NCI-H1048 (cell line): ENCODE measurements at regions not wholly inside any gene's neighbourhood (a gene's known extent, or its start where the extent isn't known, plus 50 kb on each side); places are given as distances from the start of the nearest gene placed in this dataset.

Experiments
- DNase-seq: peaks from one replicate; lab custom pipeline; 2025; lab: John Stamatoyannopoulos, UW

DNA sequence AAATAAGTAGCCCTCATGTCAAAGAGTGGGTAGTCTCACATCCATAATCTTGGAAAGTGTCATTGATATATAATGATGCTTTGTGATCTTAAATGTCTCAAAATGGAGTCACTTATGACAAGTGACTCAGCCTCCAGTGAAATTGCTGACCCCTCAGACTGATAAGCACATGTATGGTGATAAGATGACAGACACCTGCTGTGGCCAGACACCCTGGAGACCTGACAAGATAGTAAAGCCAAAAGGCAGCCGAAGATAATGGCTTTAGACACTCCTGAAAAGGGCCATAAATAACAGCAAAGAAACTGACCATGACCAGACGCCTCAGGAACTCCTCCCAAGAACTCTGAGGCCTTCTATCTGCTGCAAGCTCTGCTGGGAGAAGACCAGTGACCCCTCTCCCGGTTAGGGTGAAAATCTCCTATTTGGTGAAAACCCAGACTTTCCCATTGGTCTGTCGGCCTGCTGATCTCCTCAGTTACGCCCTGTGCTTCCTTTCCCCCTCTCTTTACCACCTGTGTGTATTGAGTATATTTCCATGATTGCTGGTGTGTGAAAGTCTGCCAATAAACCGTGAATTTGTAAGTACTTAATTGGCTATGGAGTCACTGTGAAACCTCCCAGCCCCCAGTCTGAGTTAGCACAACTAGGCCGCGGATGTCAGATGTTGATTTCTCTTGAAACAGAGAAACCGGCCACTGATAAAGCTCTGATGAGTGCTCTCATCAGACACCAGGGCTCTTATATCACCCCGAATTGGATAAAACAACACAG lies 226.7 kb upstream of the MYOCD start:
- no peak for DNase-seq

DNA sequence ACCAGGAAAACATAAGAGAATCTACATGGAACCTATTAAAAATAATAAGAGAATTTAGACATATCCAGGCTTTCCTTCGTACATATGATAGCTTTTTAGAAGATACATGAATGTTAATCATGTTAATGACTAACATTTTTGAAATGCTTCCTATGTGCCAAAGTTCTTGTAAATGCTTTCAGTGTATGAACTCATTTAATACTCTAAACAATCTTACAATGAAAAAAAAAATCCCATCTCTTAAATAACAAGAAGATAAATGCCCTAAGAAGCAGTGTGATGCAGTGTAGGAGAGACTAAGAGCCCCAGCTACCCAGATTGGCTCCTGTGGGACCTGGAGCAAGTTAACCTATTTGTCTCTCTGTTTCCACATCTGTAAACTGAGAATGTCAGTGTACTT lies 220.4 kb upstream of the MYOCD start:
- DNase-seq = no peak

DNA sequence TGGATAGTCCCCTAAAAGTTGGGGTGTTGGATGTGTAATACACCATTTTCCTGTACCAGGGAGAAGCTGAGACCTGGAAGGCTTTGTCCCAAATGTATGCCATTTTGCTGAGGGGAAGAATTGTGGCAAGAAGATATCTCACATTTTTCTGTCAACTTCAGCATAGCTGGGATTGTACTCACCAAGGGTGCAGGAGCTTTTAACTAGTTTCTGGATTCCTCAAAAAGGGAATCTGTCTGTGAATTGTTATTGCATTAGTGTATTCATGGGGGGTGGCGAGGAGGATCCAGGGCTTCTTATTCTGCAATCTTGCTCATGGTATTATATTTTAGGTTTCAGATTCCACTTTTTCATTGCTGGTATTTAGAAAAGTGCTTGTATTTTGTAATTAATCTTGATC lies 208.2 kb upstream of the MYOCD start:
- DNase-seq = no peak

DNA sequence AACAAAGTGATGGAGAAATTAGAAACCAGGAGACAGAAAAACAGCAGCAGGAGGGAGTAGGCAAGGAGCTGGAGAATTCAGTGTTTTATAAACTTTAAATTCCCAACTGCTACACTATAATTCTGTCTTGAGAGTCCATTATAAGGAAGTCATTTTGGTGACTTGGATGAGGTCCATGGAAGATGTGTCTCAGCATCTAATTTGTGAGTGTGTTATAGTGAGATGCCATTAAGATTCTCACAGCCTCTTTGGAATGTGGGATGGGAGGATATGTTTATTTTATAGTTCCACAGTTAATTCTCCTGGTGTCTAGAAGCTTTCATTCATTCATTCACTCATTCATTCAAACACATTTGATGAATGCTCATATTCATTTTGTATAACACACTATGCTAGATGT lies 206.0 kb upstream of the MYOCD start:
- no peak for DNase-seq

DNA sequence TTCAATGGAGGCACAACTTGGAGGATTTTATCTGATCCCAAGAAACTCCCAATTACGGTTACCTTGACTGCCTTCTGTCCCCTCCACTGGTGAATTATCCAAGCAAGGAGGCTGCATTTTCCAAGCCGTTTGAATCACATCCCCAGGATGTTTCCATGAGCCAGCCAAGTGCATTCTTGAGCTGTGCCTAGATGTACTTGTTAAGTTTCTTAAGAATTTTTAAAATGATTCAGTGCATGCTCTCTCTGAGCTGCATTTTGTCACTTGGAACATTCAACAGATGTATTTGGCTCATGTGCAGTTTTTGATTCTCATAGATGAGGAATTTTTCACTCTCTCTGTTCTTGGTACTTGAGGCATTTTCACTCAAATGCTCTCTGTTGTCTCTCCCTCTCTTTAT lies 202.6 kb upstream of the MYOCD start:
- no peak for DNase-seq

DNA sequence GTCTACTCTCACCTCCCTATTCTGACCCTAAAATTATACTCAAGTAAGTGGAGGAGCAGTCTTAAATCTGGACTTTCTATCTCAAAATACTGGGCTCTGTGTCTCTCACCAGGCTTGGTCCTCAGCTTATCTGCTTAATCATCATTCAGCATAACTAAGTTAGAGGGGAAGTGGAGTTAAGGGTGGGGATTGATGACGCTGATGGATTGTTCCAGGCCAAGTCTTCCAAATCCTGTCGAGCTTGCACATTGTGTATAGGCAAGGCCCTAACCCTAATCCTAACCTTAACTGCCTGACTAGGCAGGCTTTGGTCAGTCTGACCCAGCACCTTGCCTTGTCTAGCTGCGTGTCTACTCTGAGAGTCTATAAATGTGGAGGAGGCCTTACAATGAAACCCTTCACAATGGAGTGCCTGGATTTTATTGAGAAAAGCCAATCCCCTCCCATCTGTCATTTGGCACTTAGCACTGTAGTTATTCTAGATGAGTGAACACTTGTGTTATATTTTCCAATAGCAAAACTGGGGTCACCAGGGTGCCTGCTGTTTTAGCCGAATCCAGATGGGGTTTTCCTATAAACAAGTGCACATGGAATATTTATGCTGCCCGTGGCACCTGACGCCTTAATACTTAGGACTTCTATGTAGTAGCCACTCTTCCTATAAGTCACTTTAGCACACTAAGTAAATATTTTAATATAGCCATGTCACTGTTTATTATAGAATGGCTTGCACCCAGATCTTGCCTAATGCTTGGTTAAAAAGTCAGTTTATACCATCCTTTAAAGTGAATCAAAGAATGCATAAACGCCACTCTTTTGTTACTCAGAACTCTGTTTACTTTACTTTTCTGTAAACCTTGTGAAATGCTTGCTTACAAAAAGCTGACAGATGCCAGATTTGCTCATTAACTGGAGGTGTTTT lies 193.2 kb upstream of the MYOCD start:
- no peak for DNase-seq

DNA sequence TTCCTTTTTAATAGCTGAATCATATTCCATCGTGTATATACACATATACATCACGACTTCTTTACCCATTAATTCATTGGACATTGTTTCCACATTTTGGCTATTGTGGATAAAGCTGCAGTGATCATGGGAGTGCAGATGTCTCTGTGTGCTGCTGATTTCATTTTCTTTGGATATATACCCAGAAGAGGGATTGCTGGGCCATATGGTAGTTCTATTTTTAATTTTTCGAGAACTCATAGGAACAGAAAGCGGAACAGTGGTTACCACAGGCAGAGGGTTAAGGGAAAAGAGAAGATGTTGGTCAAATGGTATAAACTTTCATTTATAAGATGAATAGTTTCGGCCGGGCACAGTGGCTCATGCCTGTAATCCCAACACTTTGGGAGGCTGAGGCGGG lies 187.4 kb upstream of the MYOCD start:
- DNase-seq = no peak

DNA sequence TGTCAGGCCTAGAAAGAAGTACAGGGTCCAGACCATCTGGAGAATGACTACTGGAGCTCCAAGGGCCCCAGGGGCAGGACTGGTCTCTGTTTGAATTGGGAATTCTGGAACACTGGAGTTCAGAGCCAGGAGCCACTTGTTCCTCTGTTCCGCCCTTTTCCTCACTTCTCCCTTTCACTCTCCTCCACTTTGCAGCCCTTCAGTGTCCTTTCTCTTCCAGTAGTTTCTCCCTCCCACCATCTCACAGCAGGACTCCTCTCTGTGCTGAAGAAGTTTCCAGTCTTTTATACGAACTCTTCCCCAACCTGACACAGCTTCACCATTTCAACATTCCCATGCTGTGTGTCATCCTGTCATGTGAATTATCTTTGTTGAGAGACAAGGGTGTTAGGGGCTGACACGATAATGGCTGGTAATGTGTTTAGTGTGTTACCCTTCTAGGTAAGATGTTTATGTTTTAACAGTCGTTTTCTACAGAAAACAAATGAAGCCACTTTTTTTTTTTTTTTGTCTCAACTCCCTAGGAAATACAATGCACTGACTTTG lies 180.3 kb upstream of the MYOCD start:
- no peak for DNase-seq

DNA sequence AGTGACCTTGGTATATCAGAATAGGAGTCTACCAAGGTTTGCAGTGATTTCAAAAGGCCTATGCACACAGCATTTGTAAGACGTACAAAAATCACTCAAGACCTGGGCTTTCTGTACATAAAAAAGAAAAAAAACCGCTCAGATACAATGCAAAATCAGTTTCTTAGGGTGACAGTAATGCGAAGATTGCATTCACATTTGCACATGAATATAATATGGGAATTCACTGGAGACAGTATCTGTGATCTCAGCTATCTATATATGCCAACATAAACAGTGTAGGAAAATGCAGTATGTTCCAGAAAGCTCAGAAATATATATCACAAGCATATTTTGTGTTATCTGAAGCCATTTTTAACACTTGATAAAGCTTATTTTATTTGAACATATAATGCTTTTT lies 176.4 kb upstream of the MYOCD start:
- DNase-seq = no peak

DNA sequence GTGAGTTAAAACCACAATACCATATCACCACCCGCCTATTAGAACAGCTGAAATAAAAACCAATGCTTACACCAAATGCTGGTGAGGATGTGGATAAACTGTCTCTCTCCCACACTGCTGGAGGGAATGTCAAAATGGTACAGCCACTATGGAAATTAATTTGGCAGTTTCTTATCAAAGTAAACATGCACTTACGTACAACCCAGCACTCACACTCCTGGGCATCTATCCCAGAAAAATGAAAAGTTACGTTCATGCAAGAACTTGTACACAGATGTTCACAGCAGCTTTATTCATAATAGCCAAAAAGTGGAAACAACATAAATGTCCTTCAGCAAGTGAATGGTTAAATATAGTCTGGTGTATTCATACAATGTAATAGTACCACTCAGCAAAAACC lies 173.2 kb upstream of the MYOCD start:
- no peak for DNase-seq

DNA sequence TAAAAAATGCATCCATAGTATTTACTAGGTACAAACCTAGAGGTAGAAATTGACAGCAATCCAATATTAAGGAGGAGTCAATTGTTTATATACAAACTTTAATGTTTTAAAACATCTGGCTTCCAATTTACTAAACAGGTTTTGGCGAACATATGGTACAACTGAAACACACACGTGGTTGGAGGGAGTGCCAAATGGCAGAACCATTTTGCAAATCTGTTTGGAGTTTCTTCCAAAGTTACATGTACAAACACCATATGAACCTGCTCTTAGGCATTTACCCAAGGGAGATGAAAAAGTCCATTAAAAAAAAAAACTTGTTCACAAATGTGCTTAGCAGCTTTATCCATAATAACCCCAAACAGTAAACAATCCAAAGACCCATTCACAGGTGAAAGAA lies 159.8 kb upstream of the MYOCD start:
- DNase-seq = no peak

DNA sequence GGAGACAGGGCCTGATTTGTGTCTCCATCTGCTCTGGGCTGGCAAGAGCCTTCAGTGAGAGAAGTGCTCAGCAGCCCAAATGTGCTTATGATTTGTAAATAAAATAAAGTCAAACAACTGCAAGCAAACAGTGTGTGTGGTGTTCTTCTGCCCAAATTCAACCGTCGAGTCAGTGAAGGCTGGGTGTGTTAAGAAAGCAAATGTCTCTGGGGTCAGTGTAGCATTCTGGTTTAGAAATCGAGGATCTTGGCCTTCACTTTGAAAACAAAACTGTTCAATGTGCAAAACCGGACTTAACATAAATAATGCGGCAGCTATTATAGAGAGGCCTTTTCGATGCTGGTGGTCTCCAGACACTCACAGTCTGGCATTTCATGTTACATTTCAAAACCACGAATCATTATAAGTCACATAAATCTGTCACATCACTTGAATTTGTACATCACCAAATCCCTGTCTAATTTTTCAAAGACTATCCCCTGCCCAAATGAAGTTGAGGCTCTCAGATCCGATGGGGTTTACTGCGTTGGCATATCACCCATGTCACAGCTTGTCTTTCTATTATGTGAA lies 158.6 kb upstream of the MYOCD start:
- DNase-seq = no peak

DNA sequence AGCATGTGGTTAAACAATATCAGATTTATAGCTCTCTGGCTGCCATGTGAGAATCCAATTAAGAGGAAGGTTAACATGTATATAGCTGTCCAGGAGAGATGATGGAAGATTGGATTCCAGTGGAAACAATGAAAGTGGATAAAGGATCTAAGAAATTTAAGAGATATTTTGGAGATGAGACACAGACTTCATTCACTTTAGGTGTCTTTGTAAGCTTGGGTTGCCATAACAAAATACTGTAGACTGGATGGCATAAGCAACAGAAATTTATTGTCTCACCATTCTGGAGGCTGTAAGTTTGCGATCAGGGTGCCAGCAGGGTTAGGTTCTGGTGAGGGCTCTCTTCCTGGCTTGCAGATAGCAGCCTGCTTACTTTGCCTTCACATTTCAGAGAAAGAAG lies 155.9 kb upstream of the MYOCD start:
- DNase-seq = no peak

DNA sequence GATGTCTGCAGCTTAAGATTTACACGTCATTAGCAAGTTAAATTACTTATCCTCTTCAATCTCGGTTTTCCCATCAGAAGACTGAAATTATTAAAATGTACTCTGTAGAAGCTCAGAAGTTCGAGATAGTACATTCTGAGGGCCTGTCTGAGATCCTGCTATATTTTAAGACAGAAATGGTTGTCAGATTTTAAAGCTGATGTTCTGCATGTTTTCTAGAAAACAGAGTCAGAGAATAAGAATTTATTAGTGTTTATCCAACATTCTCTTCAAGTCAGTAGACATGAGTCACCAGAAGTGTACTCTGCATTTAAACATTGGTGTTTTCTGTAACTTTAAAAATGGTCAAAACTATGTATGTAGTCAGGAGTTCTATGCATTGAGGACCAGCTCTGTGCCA lies 155.2 kb upstream of the MYOCD start:
- DNase-seq = no peak

DNA sequence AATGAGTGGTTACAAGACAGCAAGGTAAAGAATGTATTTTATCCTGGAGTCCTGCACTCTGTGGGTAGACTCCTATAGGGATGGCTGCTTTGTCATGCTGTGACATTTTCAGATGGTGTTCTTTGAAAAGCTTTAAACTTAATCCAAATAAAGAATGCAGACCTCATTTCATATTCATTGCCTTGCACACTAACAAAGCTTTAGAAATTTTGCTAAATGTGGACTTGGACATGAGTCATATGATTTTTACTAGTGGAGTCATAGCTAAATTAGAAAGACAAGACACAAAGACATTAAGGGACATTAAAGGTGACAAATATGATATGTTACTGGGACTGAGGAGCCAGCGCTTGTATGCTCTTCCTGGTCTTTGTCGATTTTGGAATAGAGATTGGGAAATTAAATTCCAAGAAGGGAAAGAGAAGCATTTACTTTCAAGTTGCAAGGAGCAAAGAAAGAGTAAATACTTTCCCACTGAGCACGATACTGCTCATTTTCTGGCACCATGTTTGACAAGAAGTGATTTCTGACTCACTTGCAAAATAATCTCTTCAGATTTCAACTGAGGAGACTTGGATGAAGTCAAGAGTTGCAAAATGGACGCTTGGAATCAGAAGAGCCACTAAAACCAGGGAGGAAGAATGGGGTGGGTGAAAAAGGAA lies 152.9 kb upstream of the MYOCD start:
- DNase-seq = no peak

DNA sequence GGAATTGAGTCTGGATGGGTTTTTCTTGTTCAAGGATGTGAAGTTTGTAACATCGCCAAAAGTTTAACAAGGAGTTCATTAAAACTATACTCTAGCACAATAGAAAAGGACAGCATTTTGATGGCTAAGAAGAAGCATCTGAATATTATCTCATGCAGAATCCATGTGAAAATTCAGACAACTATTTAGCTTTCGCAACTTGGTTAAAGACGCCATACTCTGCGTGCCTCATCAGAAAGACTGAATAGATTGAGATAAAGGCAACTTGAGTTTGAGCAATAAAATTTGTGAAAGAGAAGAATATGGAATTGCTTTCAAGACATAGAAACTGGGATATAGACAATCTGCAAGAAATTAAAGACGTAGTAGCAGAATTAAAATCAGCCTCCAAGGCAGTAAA lies 151.1 kb upstream of the MYOCD start:
- DNase-seq = no peak

DNA sequence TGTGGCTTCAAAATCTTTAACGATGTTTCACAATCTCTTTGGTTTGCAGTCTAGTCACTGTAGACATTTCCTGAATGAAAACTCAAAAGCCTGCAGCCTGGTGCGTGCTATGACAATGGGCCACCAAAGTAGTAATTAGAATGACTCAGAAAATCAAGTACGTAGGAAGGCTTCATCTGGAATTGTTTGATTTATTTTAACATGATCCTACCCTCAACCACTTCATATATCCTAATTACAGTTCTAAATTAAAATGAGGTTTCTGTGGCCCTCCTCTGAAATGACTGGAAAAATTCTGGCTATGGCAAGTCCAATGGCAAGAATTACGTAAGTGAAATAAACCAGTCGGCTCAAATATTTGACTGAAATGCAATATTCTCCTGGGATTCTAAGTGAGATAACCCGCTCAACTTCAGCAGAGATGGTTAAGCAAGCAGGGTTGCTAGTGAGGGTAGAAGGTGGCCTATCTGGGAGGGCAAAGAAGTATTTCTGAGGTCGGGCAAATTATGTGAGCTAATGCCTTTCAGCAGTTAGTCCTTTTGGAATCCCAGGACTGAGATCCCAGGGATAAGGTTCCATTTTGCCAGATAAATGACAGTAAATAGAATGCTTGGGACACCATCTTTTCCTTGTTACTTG lies 145.6 kb upstream of the MYOCD start:
- DNase-seq = no peak

DNA sequence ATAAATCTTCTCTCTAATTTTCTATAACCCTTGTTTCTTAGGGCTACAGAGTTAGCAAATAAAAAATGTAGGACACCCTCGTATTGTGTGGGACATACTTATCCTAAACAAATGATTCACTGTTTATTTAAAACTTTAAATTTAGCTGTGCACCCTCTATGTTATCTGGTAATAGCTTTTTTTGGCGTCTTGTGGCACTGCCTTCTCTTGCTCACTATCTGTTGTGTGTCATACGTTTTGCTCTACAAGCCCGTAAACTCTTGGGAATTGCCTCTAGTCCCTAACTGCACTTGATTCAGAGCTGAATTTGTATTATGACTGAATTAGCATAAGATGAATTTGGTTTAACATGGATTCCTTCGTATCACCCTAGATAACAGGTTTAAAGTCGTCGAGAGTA lies 144.3 kb upstream of the MYOCD start:
- DNase-seq = no peak

DNA sequence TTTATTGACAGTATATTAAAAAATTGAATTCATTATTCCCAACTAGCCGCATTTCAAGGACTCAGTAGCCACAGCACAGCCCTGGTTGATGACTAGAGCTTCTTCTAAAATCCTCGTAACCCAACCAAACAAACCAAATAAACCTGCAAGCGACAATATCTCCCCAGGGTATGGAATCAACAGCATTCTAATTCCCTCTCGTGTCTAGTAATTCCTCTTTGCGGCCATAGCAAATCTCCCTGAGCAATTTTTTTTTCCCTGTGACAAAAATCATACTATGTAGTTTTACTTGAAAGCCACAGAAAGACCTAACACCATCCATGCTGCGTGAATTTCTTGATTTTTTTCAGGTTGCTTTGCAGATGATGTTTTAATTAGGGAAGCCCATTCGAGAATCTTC lies 143.4 kb upstream of the MYOCD start:
- no peak for DNase-seq

DNA sequence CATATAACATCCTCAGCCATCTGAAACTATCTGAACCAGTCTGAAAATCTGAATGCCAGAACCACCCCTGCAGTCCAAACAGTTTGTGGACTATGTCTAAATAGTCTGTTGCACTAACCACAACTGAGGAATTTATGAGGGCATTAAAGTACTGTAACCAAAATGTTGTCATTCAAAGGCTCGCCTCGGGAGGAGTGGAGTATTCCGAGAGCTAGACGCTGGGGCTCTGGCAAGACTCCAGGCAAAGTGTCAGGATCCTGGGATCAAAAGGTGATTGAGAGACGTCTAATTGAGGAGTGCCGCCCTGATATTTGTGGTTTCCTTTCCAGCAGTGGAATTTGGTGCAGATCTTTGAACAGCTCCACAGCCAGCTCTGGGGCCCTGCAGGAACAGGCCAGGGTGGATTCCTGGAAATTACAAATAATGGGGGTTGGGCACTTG lies 142.9 kb upstream of the MYOCD start:
- DNase-seq = peak; percentile 34

DNA sequence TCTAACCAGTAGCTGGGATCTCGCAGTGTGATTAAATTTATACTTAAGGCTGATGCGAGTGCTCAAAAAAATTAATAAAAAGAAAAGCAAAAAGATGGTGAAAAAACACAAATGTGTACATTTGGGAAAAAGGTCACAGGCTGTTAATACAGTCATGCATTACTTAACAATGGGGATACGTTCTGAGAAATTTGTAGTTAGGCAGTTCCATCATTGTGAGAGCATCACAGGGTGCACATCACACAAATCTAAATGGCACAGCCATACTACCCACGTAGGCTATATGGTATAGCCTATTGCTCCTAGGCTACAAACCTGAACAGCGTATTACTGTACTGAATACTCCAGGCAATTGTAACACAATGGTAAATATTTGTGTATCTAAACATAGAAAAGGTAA lies 142.4 kb upstream of the MYOCD start:
- no peak for DNase-seq

DNA sequence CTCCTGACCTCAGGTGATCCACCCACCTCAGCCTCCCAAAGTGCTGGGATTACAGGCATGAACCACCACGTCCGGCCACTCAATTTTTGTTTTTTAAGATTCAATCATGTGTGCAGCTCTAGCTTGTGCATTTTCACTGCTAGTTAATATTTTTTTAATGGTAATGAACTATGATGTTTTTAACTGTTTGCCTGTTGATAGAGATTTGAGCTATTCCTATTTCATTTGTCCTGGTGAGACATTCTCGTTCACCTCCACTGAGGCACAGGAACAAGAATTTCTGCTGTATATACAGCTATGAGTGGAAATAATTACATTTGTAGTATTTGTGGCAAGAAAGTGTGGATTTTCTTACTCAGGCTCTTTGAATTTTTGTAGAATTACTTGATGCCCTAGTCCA lies 137.7 kb upstream of the MYOCD start:
- DNase-seq = no peak
